HCT116 (cell line): ENCODE measurements at regions not wholly inside any gene's neighbourhood (a gene's known extent, or its start where the extent isn't known, plus 50 kb on each side); places are given as distances from the start of the nearest gene placed in this dataset.

Experiments
- ATAC-seq: fragments of 200-7000 bp; cut with Tn5 transposase; 2 replicates; pipeline ENCODE4 v1.9.1; 2020; ENCODE audit warnings: mild to moderate bottlenecking, moderate library complexity
- BruUV-seq: library from RNA; stranded (reverse); fragments of 400-500 nt; replicated peaks from 2 replicates; lab custom pipeline; 2021; lab: Mats Ljungman, UMichigan
- CTCF ChIA-PET: fragments of 300-600 bp; sonication (Branson Sonifier 250); formaldehyde crosslinking; loops from one replicate; lab custom pipeline; 2021; ENCODE audit warnings: antibody characterized with exemption; lab: Charles Lee
- POLR2A ChIA-PET: fragments of 300-600, 350-600 bp; sonication (Branson Sonifier 250); formaldehyde crosslinking; loops from one replicate; lab custom pipeline; 2021; ENCODE audit warnings: antibody characterized with exemption; lab: Charles Lee
- RAD21 ChIA-PET, 2 experiments: fragments of 300-600 bp; sonication (Branson Sonifier 250); formaldehyde crosslinking; loops; one replicate each; lab custom pipeline; 2023; ENCODE audit warnings: low total read pairs in 2 of 2; ENCODE audit not compliant: uncharacterized antibody in 2 of 2, unreplicated experiment in 2 of 2, low non-redundant PET in 1 of 2; lab: Charles Lee
- DNase-seq: peaks from one replicate; pipeline ENCODE4 v3.0.0-alpha.2; 2010; ENCODE audit warnings: low read depth, low spot score
- H2AFZ ChIP-seq: fragments of 200-600 bp; shearing (Covaris generic), sonication (generic); 2 replicates; pipeline ENCODE4 v1.6.1; 2017; ENCODE audit warnings: low read depth, mixed run types, mixed read lengths, antibody characterized with exemption, low read length; ENCODE audit not compliant: poor library complexity, severe bottlenecking
- H3K27ac ChIP-seq: 2 replicates; pipeline ENCODE4 v1.5.1; 2012; ENCODE audit warnings: low read depth, low read length
- H3K27me3 ChIP-seq: fragments of 200-600 bp; sonication (generic); 2 replicates; pipeline ENCODE4 v1.6.1; 2016; ENCODE audit warnings: mixed run types, low read length, mixed read lengths; ENCODE audit not compliant: insufficient read depth
- H3K36me3 ChIP-seq, 2 experiments: fragments of 200-500 bp in 1 of 2; fragments of 200-600 bp in 1 of 2; sonication (Bioruptor generic) in 1 of 2; sonication (generic) in 1 of 2; 2 replicates each; pipeline versions ENCODE4 v1.5.1 to v1.6.1; 2014 to 2016; ENCODE audit warnings: low read length in 2 of 2, inconsistent platforms in 1 of 2, mixed read lengths in 1 of 2, mixed run types in 1 of 2; ENCODE audit not compliant: insufficient read depth in 2 of 2, control insufficient read depth in 1 of 2
- H3K4me1 ChIP-seq, 2 experiments: fragments of 200-600 bp in 1 of 2; sonication (generic) in 1 of 2; 2 replicates each; pipeline versions ENCODE4 v1.5.1 to v1.6.1; 2012 to 2017; ENCODE audit warnings: low read length in 2 of 2, inconsistent platforms in 1 of 2, mild to moderate bottlenecking in 1 of 2, mixed read lengths in 1 of 2, mixed run types in 1 of 2, moderate library complexity in 1 of 2; ENCODE audit not compliant: insufficient read depth in 2 of 2, control insufficient read depth in 1 of 2
- H3K4me2 ChIP-seq: fragments of 200-600 bp; sonication (generic); 2 replicates; pipeline ENCODE4 v1.6.1; 2017; ENCODE audit warnings: mixed run types, low read length, mixed read lengths
- H3K4me3 ChIP-seq, 2 experiments: fragments of 200-600 bp in 1 of 2; sonication (generic) in 1 of 2; replicated peaks in 1 of 2; 2 replicates each; pipeline ENCODE4 v1.5.1; 2011 to 2016; ENCODE audit warnings: low read length in 2 of 2, control low read depth in 1 of 2, low read depth in 1 of 2, mild to moderate bottlenecking in 1 of 2, mixed read lengths in 1 of 2, mixed run types in 1 of 2
- H3K79me2 ChIP-seq: fragments of 200-600 bp; sonication (generic); 2 replicates; pipeline ENCODE4 v1.6.1; 2017; ENCODE audit warnings: mild to moderate bottlenecking, mixed run types, low read length, moderate library complexity, mixed read lengths; ENCODE audit not compliant: insufficient read depth
- H3K9ac ChIP-seq: fragments of 200-600 bp; sonication (generic); 2 replicates; pipeline ENCODE4 v1.6.1; 2016; ENCODE audit warnings: low read length, mixed read lengths
- H3K9me2 ChIP-seq: fragments of 200-600 bp; sonication (generic), shearing (Covaris generic); 2 replicates; pipeline ENCODE4 v1.6.1; 2017; ENCODE audit warnings: mixed run types, mild to moderate bottlenecking, moderate library complexity; ENCODE audit not compliant: insufficient read depth
- H3K9me3 ChIP-seq, 2 experiments: fragments of 200-500 bp in 1 of 2; fragments of 200-600 bp in 1 of 2; sonication (Bioruptor generic) in 1 of 2; sonication (generic) in 1 of 2; 2 replicates each; pipeline ENCODE4 v1.6.1; 2014 to 2017; ENCODE audit warnings: low read length in 2 of 2, mixed read lengths in 2 of 2, inconsistent platforms in 1 of 2, low read depth in 1 of 2, mild to moderate bottlenecking in 1 of 2, mixed run types in 1 of 2, moderate library complexity in 1 of 2; ENCODE audit not compliant: control insufficient read depth in 1 of 2, insufficient read depth in 1 of 2
- H4K20me1 ChIP-seq: fragments of 200-600 bp; sonication (generic), shearing (Covaris generic); 2 replicates; pipeline ENCODE4 v1.6.1; 2017; ENCODE audit warnings: mixed run types, mild to moderate bottlenecking, moderate library complexity; ENCODE audit not compliant: insufficient read depth
- CEBPB ChIP-seq: IDR thresholded peaks from 2 replicates; pipeline ENCODE4 v1.6.1; 2012; ENCODE audit warnings: low read depth
- EGR1 ChIP-seq: IDR thresholded peaks from 2 replicates; pipeline ENCODE4 v1.6.1; 2012; ENCODE audit warnings: low read depth
- ELF1 ChIP-seq: IDR thresholded peaks from 2 replicates; pipeline ENCODE4 v1.6.1; 2012; ENCODE audit warnings: low read depth, borderline replicate concordance
- EZH2 ChIP-seq: fragments of 200-600 bp; sonication (generic); IDR thresholded peaks from 2 replicates; pipeline ENCODE4 v1.6.1; 2017; ENCODE audit warnings: antibody characterized with exemption, mixed run types
- EZH2phosphoT487 ChIP-seq: fragments of 200-600 bp; IDR thresholded peaks from 2 replicates; pipeline ENCODE4 v1.6.1; 2018; ENCODE audit warnings: antibody characterized with exemption, borderline replicate concordance
- FOSL1 ChIP-seq: IDR thresholded peaks from 2 replicates; pipeline ENCODE4 v1.6.1; 2012; ENCODE audit warnings: low read depth
- POLR2AphosphoS5 ChIP-seq: IDR thresholded peaks from 2 replicates; pipeline ENCODE4 v1.6.1; 2011; ENCODE audit warnings: mild to moderate bottlenecking, low read depth, low read length, moderate library complexity
- RAD21 ChIP-seq: IDR thresholded peaks from 2 replicates; pipeline ENCODE4 v1.6.1; 2012; ENCODE audit warnings: low read depth, mild to moderate bottlenecking
- REST ChIP-seq: IDR thresholded peaks from 2 replicates; pipeline ENCODE4 v1.6.1; 2012; ENCODE audit warnings: low read depth
- SP1 ChIP-seq: IDR thresholded peaks from 2 replicates; pipeline ENCODE4 v1.6.1; 2012; ENCODE audit warnings: low read depth
- SRF ChIP-seq: IDR thresholded peaks from 2 replicates; pipeline ENCODE4 v1.6.1; 2012; ENCODE audit warnings: low read depth
- TCF7L2 ChIP-seq: IDR thresholded peaks from 2 replicates; pipeline ENCODE4 v1.7.0; 2011; ENCODE audit warnings: borderline replicate concordance, inconsistent platforms; ENCODE audit not compliant: insufficient read depth, insufficient read length; ENCODE audit errors: extremely low read depth
- YY1 ChIP-seq: IDR thresholded peaks from 2 replicates; pipeline ENCODE4 v1.6.1; 2011; ENCODE audit warnings: low read length, low read depth, moderate library complexity, mild to moderate bottlenecking; ENCODE audit not compliant: insufficient replicate concordance; ENCODE audit errors: extremely low read depth
- ZBTB33 ChIP-seq: IDR thresholded peaks from 2 replicates; pipeline ENCODE4 v1.6.1; 2011; ENCODE audit warnings: mild to moderate bottlenecking, low read length, moderate library complexity; ENCODE audit not compliant: insufficient replicate concordance; ENCODE audit errors: extremely low read depth
- ZFX ChIP-seq: fragments of 450-650 bp; IDR thresholded peaks from 2 replicates; pipeline ENCODE4 v1.6.1; 2017
- ZNF274 ChIP-seq: fragments of 200-500 bp; sonication (Bioruptor generic); IDR thresholded peaks from 2 replicates; pipeline ENCODE4 v1.6.1; 2014; ENCODE audit warnings: mild to moderate bottlenecking, low read depth, low read length, inconsistent platforms
- intact Hi-C: fragments of 100-400 bp; cut with micrococcal nuclease; formaldehyde crosslinking; loops from 2 replicates; pipeline ENCODE4 v1.10.0; 2022
- TF ChIP-seq, protein P1 (sequence below): IDR thresholded peaks from 2 replicates; pipeline ENCODE4 v1.6.1; 2012
- TF ChIP-seq, protein P2 (sequence below): IDR thresholded peaks from 2 replicates; pipeline ENCODE4 v1.6.1; 2012
- TF ChIP-seq, protein P3 (sequence below), 3 experiments: fragments of 200-600 bp in 1 of 3; sonication (generic) in 1 of 3; IDR thresholded peaks in 2 of 3; conservative IDR thresholded peaks in 1 of 3; 2 replicates each; pipeline ENCODE4 v1.5.1; 2012 to 2017; ENCODE audit warnings: low read depth in 2 of 3, low read length in 2 of 3, antibody characterized with exemption in 1 of 3, borderline replicate concordance in 1 of 3, control low read depth in 1 of 3, mild to moderate bottlenecking in 1 of 3, mixed read lengths in 1 of 3, mixed run types in 1 of 3, moderate library complexity in 1 of 3; ENCODE audit not compliant: insufficient read depth in 1 of 3

GRCh38 chr9:12595400-12595799 is 97.8 kb upstream of the TYRP1 start:
- ChIA-PET CTCF (no interaction called here), RAD21 (no interaction called here), POLR2A (no interaction called here)
- TF ChIP-seq FOSL1 = no peak
- TF ChIP-seq, protein P1, sequence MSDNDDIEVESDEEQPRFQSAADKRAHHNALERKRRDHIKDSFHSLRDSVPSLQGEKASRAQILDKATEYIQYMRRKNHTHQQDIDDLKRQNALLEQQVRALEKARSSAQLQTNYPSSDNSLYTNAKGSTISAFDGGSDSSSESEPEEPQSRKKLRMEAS = no peak
- no peak for TF ChIP-seq RAD21
- no peak for TF ChIP-seq YY1
- no peak for TF ChIP-seq ELF1
- no peak for TF ChIP-seq EZH2
- TF ChIP-seq EGR1 = no peak
- TF ChIP-seq, protein P2, sequence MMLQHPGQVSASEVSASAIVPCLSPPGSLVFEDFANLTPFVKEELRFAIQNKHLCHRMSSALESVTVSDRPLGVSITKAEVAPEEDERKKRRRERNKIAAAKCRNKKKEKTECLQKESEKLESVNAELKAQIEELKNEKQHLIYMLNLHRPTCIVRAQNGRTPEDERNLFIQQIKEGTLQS = no peak
- no peak for TF ChIP-seq ZNF274
- no peak for TF ChIP-seq SP1
- no peak for TF ChIP-seq TCF7L2
- TF ChIP-seq, protein P3, sequence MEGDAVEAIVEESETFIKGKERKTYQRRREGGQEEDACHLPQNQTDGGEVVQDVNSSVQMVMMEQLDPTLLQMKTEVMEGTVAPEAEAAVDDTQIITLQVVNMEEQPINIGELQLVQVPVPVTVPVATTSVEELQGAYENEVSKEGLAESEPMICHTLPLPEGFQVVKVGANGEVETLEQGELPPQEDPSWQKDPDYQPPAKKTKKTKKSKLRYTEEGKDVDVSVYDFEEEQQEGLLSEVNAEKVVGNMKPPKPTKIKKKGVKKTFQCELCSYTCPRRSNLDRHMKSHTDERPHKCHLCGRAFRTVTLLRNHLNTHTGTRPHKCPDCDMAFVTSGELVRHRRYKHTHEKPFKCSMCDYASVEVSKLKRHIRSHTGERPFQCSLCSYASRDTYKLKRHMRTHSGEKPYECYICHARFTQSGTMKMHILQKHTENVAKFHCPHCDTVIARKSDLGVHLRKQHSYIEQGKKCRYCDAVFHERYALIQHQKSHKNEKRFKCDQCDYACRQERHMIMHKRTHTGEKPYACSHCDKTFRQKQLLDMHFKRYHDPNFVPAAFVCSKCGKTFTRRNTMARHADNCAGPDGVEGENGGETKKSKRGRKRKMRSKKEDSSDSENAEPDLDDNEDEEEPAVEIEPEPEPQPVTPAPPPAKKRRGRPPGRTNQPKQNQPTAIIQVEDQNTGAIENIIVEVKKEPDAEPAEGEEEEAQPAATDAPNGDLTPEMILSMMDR (IDR thresholded peaks at IDR 0.05 in 2 of 3, conservative IDR thresholded peaks at IDR 0.05 in 1 of 3; ENCODE audit: borderline replicate concordance in 1 of 3, insufficient read depth in 1 of 3, low read depth in 2 of 3, low read length in 2 of 3) = no peak
- TF ChIP-seq ZBTB33 = no peak
- TF ChIP-seq REST = no peak
- no peak for TF ChIP-seq SRF
- TF ChIP-seq EZH2phosphoT487 = no peak
- TF ChIP-seq ZFX = no peak
- no peak for TF ChIP-seq CEBPB
- no peak for TF ChIP-seq POLR2AphosphoS5
- no peaks in the 10 kb centered on the region for H3K4me1 ChIP-seq
- no peaks in the 10 kb centered on the region for H3K79me2 ChIP-seq
- H3K27me3 ChIP-seq = no peaks in the 10 kb centered on the region
- intact Hi-C loops = no loop called here
- ATAC-seq (no peak), DNase-seq (no peak)
- no peak overlapping the region for H3K4me2 ChIP-seq
- H3K9me3 ChIP-seq = no peaks in the 10 kb centered on the region
- H3K4me3 ChIP-seq = no peak overlapping the region
- H3K36me3 ChIP-seq = no peaks in the 10 kb centered on the region
- no peaks in the 10 kb centered on the region for H3K9me2 ChIP-seq
- no peak overlapping the region for H2AFZ ChIP-seq
- no TSS peak for BruUV-seq
- H3K27ac ChIP-seq = no peak overlapping the region
- no peak overlapping the region for H3K9ac ChIP-seq
- no peaks in the 10 kb centered on the region for H4K20me1 ChIP-seq
